ENCODE measurements at regions not wholly inside any gene's neighbourhood (a gene's known extent, or its start where the extent isn't known, plus 50 kb on each side); places are given as distances from the start of the nearest gene placed in this dataset.

DNA sequence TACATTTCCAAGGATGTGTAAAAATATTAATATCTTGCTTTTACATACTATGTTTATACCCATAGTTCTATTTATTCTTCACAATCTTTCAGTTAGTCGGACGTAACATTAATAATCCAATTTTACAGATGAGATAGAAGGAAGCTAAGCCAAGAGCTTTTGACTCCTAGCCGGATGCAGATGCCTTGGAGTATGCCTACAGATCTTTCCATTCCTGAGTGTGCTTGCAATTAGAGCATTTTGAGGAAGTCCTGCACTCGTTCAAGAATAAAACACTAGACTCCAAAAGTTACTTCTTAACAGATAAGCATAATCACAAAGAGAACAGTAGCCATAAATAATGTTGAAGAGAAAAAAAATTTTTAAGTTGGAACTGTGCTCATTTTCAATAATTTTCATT is 337.6 kb upstream of the CLEC14A start:
- no TSS peak for BruUV-seq (replicated peaks)
- no peaks in the 10 kb centered on the region for H3K4me1 Mint-ChIP-seq (ENCODE audit: insufficient read depth, unreplicated experiment)
- H3K36me3 Mint-ChIP-seq (ENCODE audit: insufficient read depth, unreplicated experiment), result no peaks in the 10 kb centered on the region
- no peak overlapping the region for H3K4me3 Mint-ChIP-seq (ENCODE audit: unreplicated experiment)
- H3K27ac Mint-ChIP-seq (ENCODE audit: low read depth, unreplicated experiment), result no peak overlapping the region
- TF ChIP-seq, protein P1, sequence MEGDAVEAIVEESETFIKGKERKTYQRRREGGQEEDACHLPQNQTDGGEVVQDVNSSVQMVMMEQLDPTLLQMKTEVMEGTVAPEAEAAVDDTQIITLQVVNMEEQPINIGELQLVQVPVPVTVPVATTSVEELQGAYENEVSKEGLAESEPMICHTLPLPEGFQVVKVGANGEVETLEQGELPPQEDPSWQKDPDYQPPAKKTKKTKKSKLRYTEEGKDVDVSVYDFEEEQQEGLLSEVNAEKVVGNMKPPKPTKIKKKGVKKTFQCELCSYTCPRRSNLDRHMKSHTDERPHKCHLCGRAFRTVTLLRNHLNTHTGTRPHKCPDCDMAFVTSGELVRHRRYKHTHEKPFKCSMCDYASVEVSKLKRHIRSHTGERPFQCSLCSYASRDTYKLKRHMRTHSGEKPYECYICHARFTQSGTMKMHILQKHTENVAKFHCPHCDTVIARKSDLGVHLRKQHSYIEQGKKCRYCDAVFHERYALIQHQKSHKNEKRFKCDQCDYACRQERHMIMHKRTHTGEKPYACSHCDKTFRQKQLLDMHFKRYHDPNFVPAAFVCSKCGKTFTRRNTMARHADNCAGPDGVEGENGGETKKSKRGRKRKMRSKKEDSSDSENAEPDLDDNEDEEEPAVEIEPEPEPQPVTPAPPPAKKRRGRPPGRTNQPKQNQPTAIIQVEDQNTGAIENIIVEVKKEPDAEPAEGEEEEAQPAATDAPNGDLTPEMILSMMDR (IDR thresholded peaks at IDR 0.05; ENCODE audit: unreplicated experiment), result no peak
- H3K9me3 Mint-ChIP-seq (ENCODE audit: unreplicated experiment), result no peaks in the 10 kb centered on the region
- DNase-seq (ENCODE audit: unreplicated experiment), result no peak
- POLR2A ChIA-PET, result no interaction called here
- intact Hi-C loops (cut with micrococcal nuclease), result no loop called here
- H3K27me3 Mint-ChIP-seq (ENCODE audit: insufficient read depth, unreplicated experiment), result no peaks in the 10 kb centered on the region
- CTCF ChIA-PET, result interaction anchor here (0.5 to 0.6 kb wide), 2 partner anchors 53 to 359 kb away, joined by 3 to 4 read pairs; no protein-coding TSS in a partner anchor

DNA sequence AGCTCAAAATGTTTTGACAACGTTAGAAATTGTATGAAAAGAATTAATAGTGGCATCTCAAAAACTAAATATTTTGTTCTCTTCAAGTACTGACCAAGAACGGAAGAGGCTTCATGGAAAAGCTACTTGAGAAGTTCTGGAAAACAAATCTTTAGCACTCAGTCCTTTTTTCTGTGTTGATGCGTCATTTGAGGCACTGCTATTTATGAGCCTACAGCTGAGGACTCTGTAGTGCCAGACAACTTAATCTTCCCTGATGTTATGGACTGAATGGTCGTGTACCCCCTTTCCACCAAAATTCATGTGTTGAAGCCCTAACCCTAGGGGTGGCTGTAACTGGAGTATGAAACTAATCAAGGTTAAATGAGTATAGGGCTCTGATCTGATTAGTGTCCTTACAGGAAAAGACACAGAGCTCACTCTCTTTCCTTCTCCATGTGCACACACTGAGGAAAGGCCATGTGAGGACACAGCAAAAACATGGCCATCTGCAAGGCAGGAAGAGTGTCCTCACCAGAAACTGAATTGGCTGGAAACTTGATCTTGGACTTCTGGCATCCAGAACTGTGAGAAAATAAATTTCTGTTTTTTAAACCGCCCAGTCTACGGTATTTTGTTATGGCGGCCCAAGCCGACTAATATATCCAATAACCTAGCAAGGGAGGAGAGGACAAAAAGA is 337.0 kb upstream of the CLEC14A start:
- POLR2A ChIA-PET, result no interaction called here
- H3K27ac Mint-ChIP-seq (ENCODE audit: low read depth, unreplicated experiment), result no peak overlapping the region
- no TSS peak for BruUV-seq (replicated peaks)

DNA sequence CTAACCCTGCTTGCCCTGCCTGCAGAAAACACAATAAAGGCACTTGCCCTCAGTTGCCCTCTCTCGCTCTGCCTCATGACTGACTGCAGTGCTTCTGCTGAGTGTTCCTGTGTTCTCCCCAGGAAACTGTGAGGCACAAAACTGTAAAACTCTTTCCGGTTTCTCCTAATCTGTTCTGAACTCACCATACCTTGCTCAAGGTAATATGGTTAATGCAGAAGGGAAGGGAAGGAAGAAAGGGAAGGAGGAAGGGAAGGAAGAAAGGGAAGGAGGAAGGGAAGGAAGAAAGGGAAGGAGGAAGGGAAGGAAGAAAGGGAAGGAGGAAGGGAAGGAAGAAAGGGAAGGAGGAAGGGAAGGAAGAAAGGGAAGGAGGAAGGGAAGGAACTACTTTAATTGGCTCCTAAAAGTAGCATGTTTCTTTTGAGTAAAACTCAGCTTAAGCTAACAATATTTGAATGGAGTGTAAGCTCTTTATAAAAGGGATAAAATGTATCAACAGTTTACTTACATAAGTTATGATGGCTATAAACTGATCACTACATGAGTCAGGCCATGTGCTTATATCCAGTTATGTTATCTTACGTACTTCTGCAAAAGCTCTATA is 334.0 kb upstream of the CLEC14A start:
- H3K27me3 Mint-ChIP-seq (ENCODE audit: insufficient read depth, unreplicated experiment), result no peaks in the 10 kb centered on the region
- POLR2A ChIA-PET, result no interaction called here
- no peaks in the 10 kb centered on the region for H3K4me1 Mint-ChIP-seq (ENCODE audit: insufficient read depth, unreplicated experiment)
- BruUV-seq (replicated peaks), result no TSS peak
- H3K9me3 Mint-ChIP-seq (ENCODE audit: unreplicated experiment), result peaks cover under 1% of the 10 kb centered on the region
- H3K36me3 Mint-ChIP-seq (ENCODE audit: insufficient read depth, unreplicated experiment), result no peaks in the 10 kb centered on the region
- CTCF ChIA-PET, result interaction anchor here (0.5 to 2.0 kb wide), 6 partner anchors 10 to 880 kb away, joined by 3 to 6 read pairs (median 4); no protein-coding TSS in a partner anchor
- TF ChIP-seq, protein P1 (IDR thresholded peaks at IDR 0.05; ENCODE audit: unreplicated experiment), result no peak
- no peak overlapping the region for H3K27ac Mint-ChIP-seq (ENCODE audit: low read depth, unreplicated experiment)
- no peak for DNase-seq (ENCODE audit: unreplicated experiment)
- intact Hi-C loops (cut with micrococcal nuclease), result no loop called here
- no peak overlapping the region for H3K4me3 Mint-ChIP-seq (ENCODE audit: unreplicated experiment)

More for the DNA sequence above, 337.0 kb upstream of the CLEC14A start:
- TF ChIP-seq, protein P1 (IDR thresholded peaks at IDR 0.05; ENCODE audit: unreplicated experiment), result no peak
- no peak for DNase-seq (ENCODE audit: unreplicated experiment)
- no peaks in the 10 kb centered on the region for H3K27me3 Mint-ChIP-seq (ENCODE audit: insufficient read depth, unreplicated experiment)
- H3K9me3 Mint-ChIP-seq (ENCODE audit: unreplicated experiment), result no peaks in the 10 kb centered on the region
- CTCF ChIA-PET, result no interaction called here
- no peak overlapping the region for H3K4me3 Mint-ChIP-seq (ENCODE audit: unreplicated experiment)
- no peaks in the 10 kb centered on the region for H3K4me1 Mint-ChIP-seq (ENCODE audit: insufficient read depth, unreplicated experiment)
- intact Hi-C loops (cut with micrococcal nuclease), result no loop called here
- no peaks in the 10 kb centered on the region for H3K36me3 Mint-ChIP-seq (ENCODE audit: insufficient read depth, unreplicated experiment)

DNA sequence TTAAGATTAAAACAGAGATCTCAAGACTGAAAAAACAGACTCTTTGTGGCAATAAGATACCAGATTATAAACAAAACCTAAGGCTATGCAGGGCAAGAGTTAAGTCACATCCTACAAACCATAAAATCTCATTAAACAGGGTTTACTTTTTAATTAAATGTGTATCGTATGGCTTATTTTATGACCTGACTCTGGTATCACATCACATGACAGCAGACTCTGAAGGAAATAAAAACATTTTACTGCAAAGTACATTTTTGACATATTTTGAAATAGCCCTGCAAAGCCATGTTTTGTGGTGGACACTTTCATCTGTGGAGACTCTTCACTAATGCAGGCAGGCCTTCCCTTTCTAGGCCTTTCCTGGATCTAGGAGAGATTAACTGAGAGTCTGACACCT is 327.6 kb upstream of the CLEC14A start:
- no peaks in the 10 kb centered on the region for H3K36me3 Mint-ChIP-seq (ENCODE audit: insufficient read depth, unreplicated experiment)
- no peak overlapping the region for H3K4me3 Mint-ChIP-seq (ENCODE audit: unreplicated experiment)

More for the DNA sequence above, 327.6 kb upstream of the CLEC14A start:
- BruUV-seq (replicated peaks), result no TSS peak
- POLR2A ChIA-PET, result no interaction called here
- H3K4me1 Mint-ChIP-seq (ENCODE audit: insufficient read depth, unreplicated experiment), result no peaks in the 10 kb centered on the region
- CTCF ChIA-PET, result interaction anchor here (0.9 kb wide), 1 partner anchor 1203 kb away, joined by 3 read pairs; no protein-coding TSS in a partner anchor
- TF ChIP-seq, protein P1 (IDR thresholded peaks at IDR 0.05; ENCODE audit: unreplicated experiment), result no peak
- H3K9me3 Mint-ChIP-seq (ENCODE audit: unreplicated experiment), result peaks cover 6% of the 10 kb centered on the region
- H3K27me3 Mint-ChIP-seq (ENCODE audit: insufficient read depth, unreplicated experiment), result no peaks in the 10 kb centered on the region
- H3K27ac Mint-ChIP-seq (ENCODE audit: low read depth, unreplicated experiment), result no peak overlapping the region
- intact Hi-C loops (cut with micrococcal nuclease), result no loop called here
- no peak for DNase-seq (ENCODE audit: unreplicated experiment)

Data from MCF 10A (cell line).